Liver (tissue), 8 donors: ENCODE measurements at regions not wholly inside any gene's neighbourhood (a gene's known extent, or its start where the extent isn't known, plus 50 kb on each side); places are given as distances from the start of the nearest gene placed in this dataset.

Source experiments
- DNase-seq: peaks from one replicate; pipeline ENCODE4 v3.0.0-alpha.2; 2017; ENCODE audit warnings: low spot score
- H3K27ac ChIP-seq, 2 donors: one replicate each; pipeline ENCODE4 v1.7.0; 2013; ENCODE audit warnings: inconsistent platforms in 2 of 2, low read length in 2 of 2, control low read depth in 1 of 2, low read depth in 1 of 2, mild to moderate bottlenecking in 1 of 2
- H3K27me3 ChIP-seq, 4 donors: one replicate each; pipeline versions ENCODE4 v1.6.1 to v1.7.0; 2013; ENCODE audit warnings: low read length in 3 of 4, inconsistent platforms in 1 of 4, mild to moderate bottlenecking in 1 of 4, moderate library complexity in 1 of 4; ENCODE audit not compliant: control insufficient read depth in 4 of 4, insufficient read depth in 4 of 4
- H3K36me3 ChIP-seq, 4 donors: one replicate each; pipeline versions ENCODE4 v1.6.1 to v1.7.0; 2013; ENCODE audit warnings: low read length in 3 of 4, mild to moderate bottlenecking in 3 of 4, low read depth in 1 of 4, moderate library complexity in 1 of 4; ENCODE audit not compliant: control insufficient read depth in 4 of 4, insufficient read depth in 3 of 4
- H3K4me1 ChIP-seq, 4 donors: one replicate each; pipeline versions ENCODE4 v1.6.1 to v1.7.0; 2013; ENCODE audit warnings: low read length in 3 of 4, mild to moderate bottlenecking in 3 of 4, moderate library complexity in 1 of 4; ENCODE audit not compliant: control insufficient read depth in 4 of 4, insufficient read depth in 4 of 4
- H3K4me3 ChIP-seq, 3 donors: one replicate each; pipeline versions ENCODE4 v1.6.1 to v1.7.0; 2013; ENCODE audit warnings: low read length in 3 of 3, control low read depth in 1 of 3, low read depth in 1 of 3, mild to moderate bottlenecking in 1 of 3
- H3K9ac ChIP-seq, 2 donors: one replicate each; pipeline ENCODE4 v1.7.0; 2013; ENCODE audit warnings: low read length in 2 of 2, mild to moderate bottlenecking in 2 of 2, moderate library complexity in 2 of 2, control low read depth in 1 of 2, low read depth in 1 of 2
- H3K9me3 ChIP-seq, 4 donors: one replicate each; pipeline versions ENCODE4 v1.6.1 to v1.7.0; 2013; ENCODE audit warnings: low read length in 3 of 4; ENCODE audit not compliant: control insufficient read depth in 4 of 4
- EGR1 ChIP-seq, 2 donors: IDR thresholded peaks; 2 replicates each; pipeline ENCODE4 v1.6.1; 2016 to 2018; ENCODE audit warnings: antibody characterized with exemption in 2 of 2, low read depth in 2 of 2
- FOXA1 ChIP-seq: IDR thresholded peaks from 2 replicates; pipeline ENCODE4 v1.6.1; 2016; ENCODE audit warnings: antibody characterized with exemption
- FOXA2 ChIP-seq: IDR thresholded peaks from 2 replicates; pipeline ENCODE4 v1.6.1; 2016; ENCODE audit warnings: antibody characterized with exemption
- GABPA ChIP-seq, 2 donors: IDR thresholded peaks in 1 of 2; conservative IDR thresholded peaks in 1 of 2; 2 replicates each; pipeline ENCODE4 v1.6.1; 2016; ENCODE audit warnings: antibody characterized with exemption in 2 of 2, mild to moderate bottlenecking in 1 of 2, moderate library complexity in 1 of 2
- HNF4A ChIP-seq, 2 donors: conservative IDR thresholded peaks; 2 replicates each; pipeline ENCODE4 v1.6.1; 2016; ENCODE audit warnings: antibody characterized with exemption in 2 of 2, mild to moderate bottlenecking in 2 of 2
- HNF4G ChIP-seq: IDR thresholded peaks from 2 replicates; pipeline ENCODE4 v1.6.1; 2016; ENCODE audit warnings: antibody characterized with exemption
- JUND ChIP-seq, 2 donors: IDR thresholded peaks; 2 replicates each; pipeline ENCODE4 v1.6.1; 2016; ENCODE audit warnings: antibody characterized with exemption in 2 of 2
- NR2F2 ChIP-seq: IDR thresholded peaks from 2 replicates; pipeline ENCODE4 v1.6.1; 2016; ENCODE audit warnings: antibody characterized with exemption
- RAD21 ChIP-seq, 2 donors: IDR thresholded peaks; 2 replicates each; pipeline ENCODE4 v1.6.1; 2016; ENCODE audit warnings: antibody characterized with exemption in 2 of 2, mild to moderate bottlenecking in 2 of 2
- RXRA ChIP-seq, 2 donors: IDR thresholded peaks; 2 replicates each; pipeline ENCODE4 v1.6.1; 2017 to 2018; ENCODE audit warnings: antibody characterized with exemption in 2 of 2, mild to moderate bottlenecking in 1 of 2
- SP1 ChIP-seq: IDR thresholded peaks from 2 replicates; pipeline ENCODE4 v1.6.1; 2018; ENCODE audit warnings: antibody characterized with exemption, mild to moderate bottlenecking
- TAF1 ChIP-seq: conservative IDR thresholded peaks from 2 replicates; pipeline ENCODE4 v1.6.1; 2016; ENCODE audit warnings: antibody characterized with exemption, mild to moderate bottlenecking
- YY1 ChIP-seq: IDR thresholded peaks from 2 replicates; pipeline ENCODE4 v1.6.1; 2016; ENCODE audit warnings: antibody characterized with exemption, mild to moderate bottlenecking
- WGBS: extraction: QIAGEN DNeasy Blood & Tissue Kit; methylation state at CpG from one replicate; pipeline ENCODE4 v1.1.7; 2013; 5-methylcytosine and 5-hydroxymethylcytosine counted together
- TF ChIP-seq, protein P1 (sequence below): IDR thresholded peaks from 2 replicates; pipeline ENCODE4 v1.6.1; 2016; ENCODE audit warnings: antibody characterized with exemption
- TF ChIP-seq, protein P2 (sequence below): IDR thresholded peaks from 2 replicates; pipeline ENCODE4 v1.6.1; 2016; ENCODE audit warnings: antibody characterized with exemption
- TF ChIP-seq, protein P3 (sequence below): fragments of 150-350 bp; IDR thresholded peaks from 2 replicates; pipeline ENCODE4 v1.5.1; 2017; ENCODE audit warnings: improper control_type of control experiment, low read depth, low read length; ENCODE audit not compliant: missing input control
- TF ChIP-seq, protein P4 (sequence below): IDR thresholded peaks from 2 replicates; pipeline ENCODE4 v1.6.1; 2016; ENCODE audit warnings: antibody characterized with exemption, mild to moderate bottlenecking
- TF ChIP-seq, protein P5 (sequence below): IDR thresholded peaks from 2 replicates; pipeline ENCODE4 v1.6.1; 2016; ENCODE audit warnings: antibody characterized with exemption
- donor health status: healthy.
- donor health status: healthy.
- donor health status: healthy.
- donor health status: healthy.
- donor health status: healthy.

DNA sequence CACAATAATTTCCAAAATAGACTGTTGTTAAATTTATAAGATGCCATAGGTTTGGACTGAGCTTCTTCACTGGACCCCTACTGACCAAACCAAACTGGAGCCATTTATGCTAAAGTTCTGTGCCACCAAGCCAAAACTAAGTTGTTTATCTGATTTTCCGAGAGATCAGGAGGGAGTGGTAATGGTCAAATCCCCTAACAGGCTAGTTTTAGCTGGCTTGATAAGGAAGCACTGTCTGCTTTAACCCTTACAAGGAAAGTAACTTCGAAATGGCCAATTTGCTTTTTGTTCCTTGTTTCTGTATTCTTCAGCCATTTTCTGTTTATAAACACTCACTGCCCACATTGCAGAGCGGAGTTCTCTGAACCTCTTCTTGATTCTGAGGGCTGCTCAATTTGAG is 246.8 kb upstream of the TUT7 start:
- H3K27me3 ChIP-seq, result no peaks in the 10 kb centered on the region
- TF ChIP-seq RXRA (IDR thresholded peaks at IDR 0.05) (no peak), RAD21 (IDR thresholded peaks at IDR 0.05) (no peak), GABPA (IDR thresholded peaks at IDR 0.05 in 1 of 2, conservative IDR thresholded peaks at IDR 0.05 in 1 of 2) (no peak), HNF4G (no peak), FOXA2 (no peak), FOXA1 (no peak), TAF1 (no peak), HNF4A (conservative IDR thresholded peaks at IDR 0.05) (no peak), YY1 (no peak), NR2F2 (no peak), EGR1 (IDR thresholded peaks at IDR 0.05; ENCODE audit: low read depth in 2 of 2) (no peak), SP1 (no peak), JUND (IDR thresholded peaks at IDR 0.05) (no peak)
- TF ChIP-seq, protein P1, sequence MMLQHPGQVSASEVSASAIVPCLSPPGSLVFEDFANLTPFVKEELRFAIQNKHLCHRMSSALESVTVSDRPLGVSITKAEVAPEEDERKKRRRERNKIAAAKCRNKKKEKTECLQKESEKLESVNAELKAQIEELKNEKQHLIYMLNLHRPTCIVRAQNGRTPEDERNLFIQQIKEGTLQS, result no peak
- TF ChIP-seq, protein P2, sequence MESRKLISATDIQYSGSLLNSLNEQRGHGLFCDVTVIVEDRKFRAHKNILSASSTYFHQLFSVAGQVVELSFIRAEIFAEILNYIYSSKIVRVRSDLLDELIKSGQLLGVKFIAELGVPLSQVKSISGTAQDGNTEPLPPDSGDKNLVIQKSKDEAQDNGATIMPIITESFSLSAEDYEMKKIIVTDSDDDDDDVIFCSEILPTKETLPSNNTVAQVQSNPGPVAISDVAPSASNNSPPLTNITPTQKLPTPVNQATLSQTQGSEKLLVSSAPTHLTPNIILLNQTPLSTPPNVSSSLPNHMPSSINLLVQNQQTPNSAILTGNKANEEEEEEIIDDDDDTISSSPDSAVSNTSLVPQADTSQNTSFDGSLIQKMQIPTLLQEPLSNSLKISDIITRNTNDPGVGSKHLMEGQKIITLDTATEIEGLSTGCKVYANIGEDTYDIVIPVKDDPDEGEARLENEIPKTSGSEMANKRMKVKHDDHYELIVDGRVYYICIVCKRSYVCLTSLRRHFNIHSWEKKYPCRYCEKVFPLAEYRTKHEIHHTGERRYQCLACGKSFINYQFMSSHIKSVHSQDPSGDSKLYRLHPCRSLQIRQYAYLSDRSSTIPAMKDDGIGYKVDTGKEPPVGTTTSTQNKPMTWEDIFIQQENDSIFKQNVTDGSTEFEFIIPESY, result no peak
- TF ChIP-seq, protein P3, sequence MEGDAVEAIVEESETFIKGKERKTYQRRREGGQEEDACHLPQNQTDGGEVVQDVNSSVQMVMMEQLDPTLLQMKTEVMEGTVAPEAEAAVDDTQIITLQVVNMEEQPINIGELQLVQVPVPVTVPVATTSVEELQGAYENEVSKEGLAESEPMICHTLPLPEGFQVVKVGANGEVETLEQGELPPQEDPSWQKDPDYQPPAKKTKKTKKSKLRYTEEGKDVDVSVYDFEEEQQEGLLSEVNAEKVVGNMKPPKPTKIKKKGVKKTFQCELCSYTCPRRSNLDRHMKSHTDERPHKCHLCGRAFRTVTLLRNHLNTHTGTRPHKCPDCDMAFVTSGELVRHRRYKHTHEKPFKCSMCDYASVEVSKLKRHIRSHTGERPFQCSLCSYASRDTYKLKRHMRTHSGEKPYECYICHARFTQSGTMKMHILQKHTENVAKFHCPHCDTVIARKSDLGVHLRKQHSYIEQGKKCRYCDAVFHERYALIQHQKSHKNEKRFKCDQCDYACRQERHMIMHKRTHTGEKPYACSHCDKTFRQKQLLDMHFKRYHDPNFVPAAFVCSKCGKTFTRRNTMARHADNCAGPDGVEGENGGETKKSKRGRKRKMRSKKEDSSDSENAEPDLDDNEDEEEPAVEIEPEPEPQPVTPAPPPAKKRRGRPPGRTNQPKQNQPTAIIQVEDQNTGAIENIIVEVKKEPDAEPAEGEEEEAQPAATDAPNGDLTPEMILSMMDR, result no peak
- TF ChIP-seq, protein P4, sequence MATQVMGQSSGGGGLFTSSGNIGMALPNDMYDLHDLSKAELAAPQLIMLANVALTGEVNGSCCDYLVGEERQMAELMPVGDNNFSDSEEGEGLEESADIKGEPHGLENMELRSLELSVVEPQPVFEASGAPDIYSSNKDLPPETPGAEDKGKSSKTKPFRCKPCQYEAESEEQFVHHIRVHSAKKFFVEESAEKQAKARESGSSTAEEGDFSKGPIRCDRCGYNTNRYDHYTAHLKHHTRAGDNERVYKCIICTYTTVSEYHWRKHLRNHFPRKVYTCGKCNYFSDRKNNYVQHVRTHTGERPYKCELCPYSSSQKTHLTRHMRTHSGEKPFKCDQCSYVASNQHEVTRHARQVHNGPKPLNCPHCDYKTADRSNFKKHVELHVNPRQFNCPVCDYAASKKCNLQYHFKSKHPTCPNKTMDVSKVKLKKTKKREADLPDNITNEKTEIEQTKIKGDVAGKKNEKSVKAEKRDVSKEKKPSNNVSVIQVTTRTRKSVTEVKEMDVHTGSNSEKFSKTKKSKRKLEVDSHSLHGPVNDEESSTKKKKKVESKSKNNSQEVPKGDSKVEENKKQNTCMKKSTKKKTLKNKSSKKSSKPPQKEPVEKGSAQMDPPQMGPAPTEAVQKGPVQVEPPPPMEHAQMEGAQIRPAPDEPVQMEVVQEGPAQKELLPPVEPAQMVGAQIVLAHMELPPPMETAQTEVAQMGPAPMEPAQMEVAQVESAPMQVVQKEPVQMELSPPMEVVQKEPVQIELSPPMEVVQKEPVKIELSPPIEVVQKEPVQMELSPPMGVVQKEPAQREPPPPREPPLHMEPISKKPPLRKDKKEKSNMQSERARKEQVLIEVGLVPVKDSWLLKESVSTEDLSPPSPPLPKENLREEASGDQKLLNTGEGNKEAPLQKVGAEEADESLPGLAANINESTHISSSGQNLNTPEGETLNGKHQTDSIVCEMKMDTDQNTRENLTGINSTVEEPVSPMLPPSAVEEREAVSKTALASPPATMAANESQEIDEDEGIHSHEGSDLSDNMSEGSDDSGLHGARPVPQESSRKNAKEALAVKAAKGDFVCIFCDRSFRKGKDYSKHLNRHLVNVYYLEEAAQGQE, result no peak
- TF ChIP-seq, protein P5, sequence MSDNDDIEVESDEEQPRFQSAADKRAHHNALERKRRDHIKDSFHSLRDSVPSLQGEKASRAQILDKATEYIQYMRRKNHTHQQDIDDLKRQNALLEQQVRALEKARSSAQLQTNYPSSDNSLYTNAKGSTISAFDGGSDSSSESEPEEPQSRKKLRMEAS, result no peak
- no peaks in the 10 kb centered on the region for H3K9me3 ChIP-seq
- H3K9ac ChIP-seq, result no peak overlapping the region
- H3K36me3 ChIP-seq, result no peaks in the 10 kb centered on the region
- 40% methylated on average over 3 of the region's 3 CpGs for WGBS
- no peak overlapping the region for H3K27ac ChIP-seq
- no peak for DNase-seq
- H3K4me1 ChIP-seq, result no peaks in the 10 kb centered on the region
- no peak overlapping the region for H3K4me3 ChIP-seq
